Thyroid gland (tissue), 4 donors: ENCODE measurements at regions not wholly inside any gene's neighbourhood (a gene's known extent, or its start where the extent isn't known, plus 50 kb on each side); places are given as distances from the start of the nearest gene placed in this dataset.

Experiments used
- CTCF ChIP-seq, 6 experiments: fragments of 200-600 bp in 3 of 6; fragments of 450-650 bp in 3 of 6; sonication (generic) in 3 of 6; IDR thresholded peaks; one replicate each; pipeline ENCODE4 v1.5.1; 2016 to 2019; ENCODE audit warnings: antibody characterized with exemption in 6 of 6, mild to moderate bottlenecking in 2 of 6, inconsistent platforms in 1 of 6, moderate library complexity in 1 of 6
- POLR2A ChIP-seq, 2 donors: fragments of 450-650 bp; IDR thresholded peaks; one replicate each; pipeline ENCODE4 v1.6.1; 2017; ENCODE audit warnings: antibody characterized with exemption in 2 of 2, mild to moderate bottlenecking in 2 of 2, moderate library complexity in 1 of 2

DNA sequence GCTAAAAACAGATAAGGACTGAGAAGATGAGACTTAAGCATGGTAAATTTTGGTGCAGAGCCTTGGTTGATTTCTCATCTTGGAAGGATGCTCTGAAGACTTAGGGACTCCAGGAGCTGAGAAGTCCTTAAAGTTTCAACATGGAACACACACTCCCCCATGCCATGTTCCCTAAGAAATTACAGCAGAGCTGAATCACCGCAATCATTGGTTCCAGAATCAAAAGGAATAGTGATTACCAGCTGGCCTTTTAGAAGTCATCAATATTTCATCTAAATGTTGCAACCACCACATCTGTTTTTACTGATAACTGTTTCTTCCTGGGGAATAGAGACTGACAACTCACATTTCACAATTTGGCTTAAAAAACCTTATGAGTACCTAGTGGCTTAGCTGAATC, 229.3 kb downstream of the MINAR1 start:
- TF ChIP-seq CTCF (IDR thresholded peaks at IDR 0.05): no peak
- TF ChIP-seq POLR2A (IDR thresholded peaks at IDR 0.05): no peak
